Panc1 (cell line): ENCODE measurements at regions not wholly inside any gene's neighbourhood (a gene's known extent, or its start where the extent isn't known, plus 50 kb on each side); places are given as distances from the start of the nearest gene placed in this dataset.

ENCODE experiments used
- ATAC-seq: fragments of 200-7000 bp; cut with Tn5 transposase; 2 replicates; pipeline ENCODE4 v1.9.1; 2020; ENCODE audit warnings: mild to moderate bottlenecking, moderate library complexity
- BruUV-seq: library from RNA; stranded (reverse); fragments of 400-500 nt; replicated peaks from 2 replicates; lab custom pipeline; 2021; lab: Mats Ljungman, UMichigan
- CTCF ChIA-PET: fragments of 300-600 bp; sonication (Branson Sonifier 250); formaldehyde crosslinking; loops from one replicate; lab custom pipeline; 2022; ENCODE audit warnings: antibody characterized with exemption; lab: Charles Lee
- POLR2A ChIA-PET: fragments of 300-600 bp; sonication (Branson Sonifier 250); formaldehyde crosslinking; loops from one replicate; lab custom pipeline; 2022; ENCODE audit warnings: antibody characterized with exemption; lab: Charles Lee
- DNase-seq: peaks from one replicate; pipeline ENCODE4 v3.0.0-alpha.2; 2010; ENCODE audit warnings: low read depth, low spot score
- H3K27ac ChIP-seq: 2 replicates; pipeline ENCODE4 v1.5.1; 2011; ENCODE audit warnings: mild to moderate bottlenecking, low read length, inconsistent platforms
- H3K27me3 ChIP-seq: fragments of 200-500 bp; sonication (Bioruptor generic); 2 replicates; pipeline ENCODE4 v1.6.0; 2014; ENCODE audit warnings: low read length, inconsistent platforms; ENCODE audit not compliant: control insufficient read depth, insufficient read depth
- H3K36me3 ChIP-seq: fragments of 200-500 bp; sonication (Bioruptor generic); 2 replicates; pipeline ENCODE4 v1.5.1; 2014; ENCODE audit warnings: inconsistent platforms, mild to moderate bottlenecking, low read length, moderate library complexity; ENCODE audit not compliant: control insufficient read depth, insufficient read depth
- H3K4me1 ChIP-seq: 2 replicates; pipeline ENCODE4 v1.5.1; 2011; ENCODE audit warnings: inconsistent platforms, mild to moderate bottlenecking, low read length, moderate library complexity; ENCODE audit not compliant: control insufficient read depth, insufficient read depth
- H3K4me3 ChIP-seq, 2 experiments: 2 replicates each; pipeline ENCODE4 v1.5.1; 2011 to 2012; ENCODE audit warnings: low read depth in 2 of 2, low read length in 2 of 2, mild to moderate bottlenecking in 2 of 2, inconsistent platforms in 1 of 2, moderate library complexity in 1 of 2
- H3K9me3 ChIP-seq: fragments of 200-500 bp; sonication (Bioruptor generic); 2 replicates; pipeline ENCODE4 v1.5.1; 2014; ENCODE audit warnings: low read depth, mild to moderate bottlenecking, inconsistent platforms, low read length, moderate library complexity; ENCODE audit not compliant: control insufficient read depth, insufficient read depth
- POLR2AphosphoS5 ChIP-seq: IDR thresholded peaks from 2 replicates; pipeline ENCODE4 v1.6.1; 2012; ENCODE audit warnings: mild to moderate bottlenecking, low read depth, low read length, moderate library complexity
- SIN3A ChIP-seq: IDR thresholded peaks from 2 replicates; pipeline ENCODE4 v1.6.1; 2012; ENCODE audit warnings: low read depth, mild to moderate bottlenecking, low read length, moderate library complexity, borderline replicate concordance; ENCODE audit not compliant: insufficient read depth
- TCF7L2 ChIP-seq: IDR thresholded peaks from 2 replicates; pipeline ENCODE4 v1.6.1; 2011; ENCODE audit warnings: mild to moderate bottlenecking, low read depth, low read length, inconsistent platforms
- in situ Hi-C: cut with HindIII; loops from 2 replicates; pipeline ENCODE4 v1.10.0; 2016; ENCODE audit warnings: low sequenced_read_pairs, low pct_unique_long_range_greater_than_20kb
- intact Hi-C: fragments of 100-400 bp; cut with micrococcal nuclease; formaldehyde crosslinking; loops from one replicate; pipeline ENCODE4 v1.10.0; 2022; ENCODE audit not compliant: unreplicated experiment
- TF ChIP-seq, protein P1 (sequence below), 2 experiments: IDR thresholded peaks; 2 replicates each; pipeline ENCODE4 v1.6.1; 2011 to 2012; ENCODE audit warnings: low read depth in 2 of 2, control low read depth in 1 of 2, low read length in 1 of 2, mild to moderate bottlenecking in 1 of 2, moderate library complexity in 1 of 2; ENCODE audit not compliant: insufficient read depth in 1 of 2
- TF ChIP-seq, protein P2 (sequence below): fragments of 450-650 bp; IDR thresholded peaks from 2 replicates; pipeline ENCODE4 v1.5.1; 2017; ENCODE audit warnings: mild to moderate bottlenecking

DNA sequence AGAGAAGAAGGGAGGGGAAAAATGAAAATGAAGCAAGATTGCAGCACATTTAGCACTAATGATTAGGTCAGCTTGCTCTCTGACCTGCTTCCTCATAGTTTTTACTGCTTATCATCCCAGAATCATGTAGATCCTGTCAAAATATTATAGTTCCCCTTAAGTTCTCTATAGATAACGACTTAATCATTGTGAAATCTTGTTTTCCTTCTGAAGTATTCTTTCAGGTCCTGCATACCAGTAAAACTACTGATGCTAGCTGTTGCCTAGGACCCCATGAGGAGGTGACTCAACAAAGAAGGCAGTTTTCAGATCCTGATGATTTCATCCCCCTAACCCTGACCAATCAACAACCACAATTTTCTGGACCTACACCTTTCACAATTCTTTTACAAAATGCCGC is 1131.7 kb downstream of the SLITRK5 start:
- DNase-seq (no peak), ATAC-seq (no peak)
- no peak overlapping the region for H3K27ac ChIP-seq
- H3K27me3 ChIP-seq, result no peaks in the 10 kb centered on the region
- ChIA-PET POLR2A (no interaction called here), CTCF (no interaction called here)
- no peaks in the 10 kb centered on the region for H3K9me3 ChIP-seq
- no peaks in the 10 kb centered on the region for H3K36me3 ChIP-seq
- H3K4me3 ChIP-seq, result no peak overlapping the region
- no TSS peak for BruUV-seq
- no peaks in the 10 kb centered on the region for H3K4me1 ChIP-seq
- intact Hi-C loops, result no loop called here
- in situ Hi-C loops, result no loop called here
- no peak for TF ChIP-seq TCF7L2
- TF ChIP-seq, protein P1, sequence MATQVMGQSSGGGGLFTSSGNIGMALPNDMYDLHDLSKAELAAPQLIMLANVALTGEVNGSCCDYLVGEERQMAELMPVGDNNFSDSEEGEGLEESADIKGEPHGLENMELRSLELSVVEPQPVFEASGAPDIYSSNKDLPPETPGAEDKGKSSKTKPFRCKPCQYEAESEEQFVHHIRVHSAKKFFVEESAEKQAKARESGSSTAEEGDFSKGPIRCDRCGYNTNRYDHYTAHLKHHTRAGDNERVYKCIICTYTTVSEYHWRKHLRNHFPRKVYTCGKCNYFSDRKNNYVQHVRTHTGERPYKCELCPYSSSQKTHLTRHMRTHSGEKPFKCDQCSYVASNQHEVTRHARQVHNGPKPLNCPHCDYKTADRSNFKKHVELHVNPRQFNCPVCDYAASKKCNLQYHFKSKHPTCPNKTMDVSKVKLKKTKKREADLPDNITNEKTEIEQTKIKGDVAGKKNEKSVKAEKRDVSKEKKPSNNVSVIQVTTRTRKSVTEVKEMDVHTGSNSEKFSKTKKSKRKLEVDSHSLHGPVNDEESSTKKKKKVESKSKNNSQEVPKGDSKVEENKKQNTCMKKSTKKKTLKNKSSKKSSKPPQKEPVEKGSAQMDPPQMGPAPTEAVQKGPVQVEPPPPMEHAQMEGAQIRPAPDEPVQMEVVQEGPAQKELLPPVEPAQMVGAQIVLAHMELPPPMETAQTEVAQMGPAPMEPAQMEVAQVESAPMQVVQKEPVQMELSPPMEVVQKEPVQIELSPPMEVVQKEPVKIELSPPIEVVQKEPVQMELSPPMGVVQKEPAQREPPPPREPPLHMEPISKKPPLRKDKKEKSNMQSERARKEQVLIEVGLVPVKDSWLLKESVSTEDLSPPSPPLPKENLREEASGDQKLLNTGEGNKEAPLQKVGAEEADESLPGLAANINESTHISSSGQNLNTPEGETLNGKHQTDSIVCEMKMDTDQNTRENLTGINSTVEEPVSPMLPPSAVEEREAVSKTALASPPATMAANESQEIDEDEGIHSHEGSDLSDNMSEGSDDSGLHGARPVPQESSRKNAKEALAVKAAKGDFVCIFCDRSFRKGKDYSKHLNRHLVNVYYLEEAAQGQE (IDR thresholded peaks at IDR 0.05; ENCODE audit: insufficient read depth in 1 of 2, low read depth in 2 of 2, low read length in 1 of 2), result no peak
- no peak for TF ChIP-seq SIN3A
- TF ChIP-seq POLR2AphosphoS5, result no peak
- TF ChIP-seq, protein P2, sequence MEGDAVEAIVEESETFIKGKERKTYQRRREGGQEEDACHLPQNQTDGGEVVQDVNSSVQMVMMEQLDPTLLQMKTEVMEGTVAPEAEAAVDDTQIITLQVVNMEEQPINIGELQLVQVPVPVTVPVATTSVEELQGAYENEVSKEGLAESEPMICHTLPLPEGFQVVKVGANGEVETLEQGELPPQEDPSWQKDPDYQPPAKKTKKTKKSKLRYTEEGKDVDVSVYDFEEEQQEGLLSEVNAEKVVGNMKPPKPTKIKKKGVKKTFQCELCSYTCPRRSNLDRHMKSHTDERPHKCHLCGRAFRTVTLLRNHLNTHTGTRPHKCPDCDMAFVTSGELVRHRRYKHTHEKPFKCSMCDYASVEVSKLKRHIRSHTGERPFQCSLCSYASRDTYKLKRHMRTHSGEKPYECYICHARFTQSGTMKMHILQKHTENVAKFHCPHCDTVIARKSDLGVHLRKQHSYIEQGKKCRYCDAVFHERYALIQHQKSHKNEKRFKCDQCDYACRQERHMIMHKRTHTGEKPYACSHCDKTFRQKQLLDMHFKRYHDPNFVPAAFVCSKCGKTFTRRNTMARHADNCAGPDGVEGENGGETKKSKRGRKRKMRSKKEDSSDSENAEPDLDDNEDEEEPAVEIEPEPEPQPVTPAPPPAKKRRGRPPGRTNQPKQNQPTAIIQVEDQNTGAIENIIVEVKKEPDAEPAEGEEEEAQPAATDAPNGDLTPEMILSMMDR, result no peak

DNA sequence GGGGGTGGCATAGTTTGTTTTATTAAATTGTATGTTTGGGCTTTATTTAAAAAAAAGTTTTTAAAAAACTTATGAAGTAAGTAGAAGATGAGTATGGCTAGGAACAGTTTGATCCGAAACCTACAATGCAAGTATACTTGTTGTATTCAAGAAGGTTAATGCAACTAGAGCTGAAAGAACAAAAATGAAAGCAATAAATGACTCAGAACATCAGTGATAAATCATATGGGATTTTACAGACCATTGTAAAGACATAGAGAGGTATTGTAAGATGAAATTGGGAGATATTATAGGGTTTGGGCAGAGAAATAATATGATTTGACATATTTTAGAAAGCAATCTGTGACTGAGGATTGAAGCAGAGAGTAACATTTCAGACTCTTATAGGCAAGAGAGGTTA is 1135.3 kb downstream of the SLITRK5 start:
- no peak overlapping the region for H3K27ac ChIP-seq
- H3K36me3 ChIP-seq, result no peaks in the 10 kb centered on the region
- H3K4me3 ChIP-seq, result no peak overlapping the region
- no TSS peak for BruUV-seq
- POLR2A ChIA-PET, result no interaction called here
- H3K9me3 ChIP-seq, result no peaks in the 10 kb centered on the region
- CTCF ChIA-PET, result no interaction called here
- no peaks in the 10 kb centered on the region for H3K27me3 ChIP-seq
- no peak for TF ChIP-seq POLR2AphosphoS5
- TF ChIP-seq SIN3A, result no peak
- TF ChIP-seq, protein P2, result no peak
- no peak for TF ChIP-seq TCF7L2
- TF ChIP-seq, protein P1 (IDR thresholded peaks at IDR 0.05; ENCODE audit: insufficient read depth in 1 of 2, low read depth in 2 of 2, low read length in 1 of 2), result no peak
- DNase-seq, result no peak
- intact Hi-C loops, result no loop called here
- in situ Hi-C loops, result no loop called here
- no peak for ATAC-seq
- no peaks in the 10 kb centered on the region for H3K4me1 ChIP-seq
